Epithelial cell of prostate (primary cell): ENCODE measurements at regions not wholly inside any gene's neighbourhood (a gene's known extent, or its start where the extent isn't known, plus 50 kb on each side); places are given as distances from the start of the nearest gene placed in this dataset.

ENCODE experiments used
- DNase-seq: peaks from one replicate; pipeline ENCODE4 v3.0.0-alpha.2; 2011; ENCODE audit warnings: low read depth, low spot score
- H3K27ac ChIP-seq: fragments of 450-650 bp; 2 replicates; pipeline ENCODE4 v1.5.1; 2017; ENCODE audit warnings: mild to moderate bottlenecking

- peak overlapping the region; percentile 88 for H3K27ac ChIP-seq
- DNase-seq = peak; percentile 74
Observed at GRCh38 chr14:85234156-85235025, 295.6 kb upstream of the FLRT2 start.

DNA sequence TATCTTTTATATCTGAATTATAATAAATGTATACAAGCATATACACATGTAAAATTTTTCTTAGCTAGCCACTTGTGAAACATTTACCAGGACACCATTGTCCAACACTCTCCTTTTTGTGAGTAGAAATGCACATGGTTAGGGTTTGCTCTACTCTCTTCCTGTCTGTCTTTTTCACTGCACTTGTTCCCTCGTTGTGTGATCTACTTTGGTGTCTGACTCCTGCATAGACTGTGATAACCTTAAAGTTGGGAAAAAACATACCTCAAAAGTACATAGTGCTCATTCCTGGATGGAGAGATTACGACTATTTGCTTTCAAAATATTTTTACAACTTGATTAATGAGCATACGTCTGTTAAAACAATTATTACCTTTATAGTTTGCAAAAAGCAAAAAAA, 294.1 kb upstream of the FLRT2 start:
- H3K27ac ChIP-seq = no peak overlapping the region
- no peak for DNase-seq

- no peak for DNase-seq
- no peak overlapping the region for H3K27ac ChIP-seq
Observed at GRCh38 chr14:85236296-85236695, 293.6 kb upstream of the FLRT2 start.

DNA sequence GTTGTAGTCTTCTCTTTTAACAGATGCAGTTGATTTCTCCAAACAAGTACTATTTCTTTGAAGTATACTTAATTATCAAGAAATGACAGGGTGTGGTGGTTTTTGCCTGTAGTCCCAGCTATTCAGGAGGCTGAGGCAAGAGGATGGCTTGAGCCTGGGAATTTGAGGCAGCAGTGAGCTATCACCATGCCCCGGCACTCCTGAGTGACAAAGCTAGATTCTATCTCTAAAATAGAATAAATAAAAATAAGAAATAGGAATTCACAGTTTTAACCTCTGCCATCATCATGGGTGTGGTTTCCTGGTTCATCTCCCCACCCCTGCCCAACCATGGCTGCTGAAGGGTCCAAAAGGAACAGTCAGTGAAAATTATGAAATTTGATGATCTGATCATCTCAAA, 290.2 kb upstream of the FLRT2 start:
- no peak overlapping the region for H3K27ac ChIP-seq

DNA sequence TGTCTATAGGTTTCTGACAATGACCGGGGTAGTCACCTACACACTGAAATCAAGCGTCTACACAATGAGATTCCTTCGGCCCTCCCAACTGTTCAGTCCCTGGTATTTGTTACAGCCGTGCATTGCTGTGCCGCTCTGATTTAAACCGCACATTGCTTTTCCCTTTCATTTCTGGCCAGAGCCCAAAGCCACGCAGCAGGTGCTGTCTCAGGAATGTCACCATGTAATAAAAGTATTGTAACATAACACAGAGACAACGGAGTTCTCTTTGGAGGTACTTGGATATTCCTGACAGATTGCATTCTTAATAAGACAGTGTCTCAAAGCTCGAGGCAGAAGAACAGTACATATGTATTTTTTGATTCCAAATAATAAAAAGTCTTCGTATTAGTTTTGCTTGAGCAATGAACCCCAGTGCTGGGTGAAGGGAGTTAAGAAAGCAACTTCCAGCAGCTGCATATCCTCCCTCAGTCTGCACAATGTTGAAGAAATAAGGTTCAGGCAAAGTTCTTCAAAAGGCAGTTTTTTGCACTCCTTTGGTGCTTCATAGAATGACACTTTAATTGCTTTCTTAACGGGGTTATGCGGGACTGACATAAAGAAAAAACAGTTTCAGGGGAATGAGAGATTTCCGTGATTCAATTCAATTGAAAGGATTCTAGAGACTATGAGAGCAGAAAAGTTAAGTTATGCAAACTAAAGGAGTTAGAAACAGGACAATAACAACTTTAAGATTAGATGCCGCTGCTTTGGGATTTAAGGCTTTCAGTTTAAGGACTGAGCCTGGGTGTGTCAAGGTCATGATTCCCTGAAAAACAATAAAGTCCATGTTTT, 288.7 kb upstream of the FLRT2 start:
- no peak overlapping the region for H3K27ac ChIP-seq
- no peak for DNase-seq

More for the DNA sequence above, 290.2 kb upstream of the FLRT2 start:
- no peak for DNase-seq

GRCh38 chr14:85242666-85243065, 287.3 kb upstream of the FLRT2 start:
- no peak overlapping the region for H3K27ac ChIP-seq
- DNase-seq = no peak

DNA sequence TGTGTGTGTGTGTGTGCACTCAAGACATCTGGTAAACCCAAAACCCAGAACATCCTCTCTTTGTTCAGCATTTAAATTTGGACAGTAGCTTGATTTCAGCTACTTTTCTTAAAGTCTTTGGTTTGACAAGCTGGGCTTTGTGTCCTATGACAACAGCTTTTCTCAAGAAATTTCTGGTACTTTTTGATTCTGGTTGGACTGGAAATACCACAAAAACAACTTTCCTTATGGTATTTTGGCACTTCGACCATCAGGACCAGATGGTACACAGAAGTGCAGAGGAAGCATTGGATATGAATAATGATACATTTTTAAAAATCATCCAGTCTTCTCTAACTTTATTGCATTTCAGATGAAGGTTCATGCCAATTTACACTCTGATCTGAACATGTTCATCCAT, 286.6 kb upstream of the FLRT2 start:
- DNase-seq = no peak
- no peak overlapping the region for H3K27ac ChIP-seq

- no peak for DNase-seq
- no peak overlapping the region for H3K27ac ChIP-seq
Observed at GRCh38 chr14:85247071-85247470, 282.9 kb upstream of the FLRT2 start.

DNA sequence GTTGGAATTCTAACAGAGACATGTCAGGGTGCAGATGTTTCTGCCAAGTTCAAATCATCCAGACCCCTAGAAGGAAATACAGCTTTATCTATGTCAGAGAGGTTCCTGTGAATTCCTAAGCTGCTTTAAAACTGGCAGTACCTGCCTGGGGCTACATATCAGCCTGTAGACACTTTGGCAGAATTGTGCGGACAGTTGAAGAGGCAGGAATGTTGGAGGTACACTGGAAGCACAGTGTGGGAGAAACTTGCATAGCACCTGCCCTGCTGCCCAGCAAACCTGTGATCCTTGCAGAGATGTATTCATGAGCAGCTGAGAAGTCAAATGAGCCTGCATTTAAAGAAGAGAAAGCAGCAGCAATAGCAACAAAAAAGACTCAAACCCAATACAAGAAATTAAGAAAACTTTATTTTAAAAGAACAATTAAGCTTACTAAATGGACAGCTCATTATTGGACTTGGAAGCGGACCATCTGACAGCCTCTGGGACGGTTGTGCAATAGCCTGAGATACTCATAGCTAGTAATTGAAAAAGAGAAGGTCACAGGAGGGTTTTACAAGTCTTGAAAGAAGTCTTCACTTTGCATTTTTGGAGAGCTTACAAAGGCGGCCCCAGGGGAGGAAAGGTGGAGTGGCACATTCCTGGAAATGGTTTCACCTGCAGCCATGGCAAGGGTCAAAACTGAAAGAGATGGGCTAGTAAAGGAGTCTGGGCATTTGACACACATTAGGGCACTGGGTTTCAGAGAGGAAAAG, 280.9 kb upstream of the FLRT2 start:
- H3K27ac ChIP-seq = no peak overlapping the region
- DNase-seq = no peak

DNA sequence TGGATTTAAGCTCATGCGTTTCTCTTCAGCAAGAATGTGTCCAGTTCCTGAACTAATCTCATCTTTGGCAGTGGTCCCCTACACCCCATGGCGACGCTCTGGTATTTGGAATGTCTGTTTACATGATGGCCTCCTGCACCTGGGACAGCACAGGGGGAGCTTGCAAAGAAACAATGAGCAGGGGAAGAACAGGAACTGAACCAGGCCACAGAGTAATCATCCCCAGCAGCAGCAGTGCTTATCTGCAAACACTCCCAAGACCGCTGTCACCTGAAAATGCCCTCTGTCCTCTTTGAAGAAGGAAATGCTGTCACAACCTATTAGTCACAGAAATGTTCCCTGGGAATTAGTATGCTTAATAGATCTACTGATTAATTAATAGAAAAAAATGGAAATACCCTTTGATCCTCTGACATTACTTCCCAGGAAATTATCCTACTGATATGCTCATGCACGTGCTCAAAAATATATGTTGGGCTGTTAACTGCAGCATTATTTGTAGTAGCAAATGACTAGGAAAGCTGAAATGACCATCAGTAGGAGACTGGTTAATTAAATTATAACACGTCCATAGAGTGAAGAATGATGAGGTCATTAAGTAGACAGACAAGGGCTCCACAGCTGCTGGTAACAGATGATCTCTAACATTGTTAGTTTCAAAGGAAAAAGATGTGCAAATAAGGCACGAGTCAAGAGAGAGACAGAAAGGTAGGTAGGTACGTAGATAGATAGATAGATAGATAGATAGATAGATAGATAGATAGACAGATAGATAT, 279.3 kb upstream of the FLRT2 start:
- DNase-seq = no peak
- H3K27ac ChIP-seq = no peak overlapping the region

DNA sequence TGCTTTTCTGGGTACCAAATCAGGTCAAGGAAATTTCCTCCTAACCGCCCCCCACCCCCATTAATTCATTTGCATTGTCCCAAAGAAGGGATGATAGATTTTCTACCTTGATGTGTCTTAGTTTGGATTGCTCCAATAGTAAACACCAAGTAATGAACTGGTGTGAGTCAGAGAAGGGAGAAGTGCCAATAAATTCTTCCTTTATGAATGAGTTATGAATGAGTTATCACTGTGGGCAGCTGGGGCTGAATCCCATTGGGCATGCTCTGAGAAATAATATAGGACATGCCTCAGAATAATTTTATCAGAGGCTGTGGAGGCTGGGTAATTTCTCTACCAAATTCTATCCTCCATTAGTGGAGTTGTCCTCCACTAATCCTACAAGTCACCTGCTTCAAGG, 277.9 kb upstream of the FLRT2 start:
- no peak overlapping the region for H3K27ac ChIP-seq
- DNase-seq = peak; percentile 45

GRCh38 chr14:85254711-85255110, 275.2 kb upstream of the FLRT2 start:
- no peak for DNase-seq
- no peak overlapping the region for H3K27ac ChIP-seq

DNA sequence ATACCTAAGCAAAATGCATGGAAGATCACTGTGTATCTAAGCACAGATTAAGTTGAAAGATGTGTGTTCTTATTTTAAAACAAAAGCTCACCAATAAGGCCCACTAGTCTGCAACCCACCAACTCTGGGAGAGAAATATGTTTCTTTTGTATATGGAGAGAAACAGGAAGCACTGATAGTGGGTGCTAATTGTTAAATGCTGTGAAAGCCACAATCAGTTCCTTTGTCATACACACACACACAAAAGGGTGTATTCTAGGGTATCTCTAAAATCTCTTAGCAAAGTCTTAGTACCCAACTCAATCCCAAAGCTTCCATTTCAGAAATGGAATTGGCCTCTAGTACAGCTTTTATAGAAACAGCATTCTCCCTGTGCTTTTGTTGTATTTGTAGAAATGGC, 272.7 kb upstream of the FLRT2 start:
- DNase-seq = no peak
- no peak overlapping the region for H3K27ac ChIP-seq

- no peak for DNase-seq
- no peak overlapping the region for H3K27ac ChIP-seq
Observed at GRCh38 chr14:85263916-85264675, 265.8 kb upstream of the FLRT2 start.

DNA sequence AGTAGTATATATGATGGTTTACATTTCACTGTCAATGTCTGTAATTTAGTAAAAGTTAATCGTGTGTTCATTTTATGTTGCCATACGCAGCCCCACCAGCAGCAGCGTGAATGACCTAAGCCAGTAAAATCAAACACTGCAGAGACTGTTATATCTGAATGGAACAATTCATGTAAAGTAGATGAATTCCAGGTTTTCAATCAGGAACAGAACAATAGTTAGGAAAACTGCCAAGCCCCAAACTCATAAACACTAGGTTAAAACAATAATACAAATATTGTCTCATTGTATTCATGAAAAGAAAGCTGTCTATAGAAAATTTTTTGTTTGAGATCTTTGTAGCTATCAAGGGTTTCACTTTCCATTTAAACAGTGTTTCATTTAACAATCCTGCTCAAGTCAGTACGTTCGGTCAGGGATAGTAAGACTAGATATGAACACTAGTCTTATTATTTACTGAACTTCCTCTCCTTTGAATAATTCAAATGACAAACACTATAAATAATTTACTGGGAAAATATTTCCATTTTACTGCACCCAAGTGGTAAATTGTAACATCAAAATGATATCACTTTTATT, 256.8 kb upstream of the FLRT2 start:
- DNase-seq = no peak

DNA sequence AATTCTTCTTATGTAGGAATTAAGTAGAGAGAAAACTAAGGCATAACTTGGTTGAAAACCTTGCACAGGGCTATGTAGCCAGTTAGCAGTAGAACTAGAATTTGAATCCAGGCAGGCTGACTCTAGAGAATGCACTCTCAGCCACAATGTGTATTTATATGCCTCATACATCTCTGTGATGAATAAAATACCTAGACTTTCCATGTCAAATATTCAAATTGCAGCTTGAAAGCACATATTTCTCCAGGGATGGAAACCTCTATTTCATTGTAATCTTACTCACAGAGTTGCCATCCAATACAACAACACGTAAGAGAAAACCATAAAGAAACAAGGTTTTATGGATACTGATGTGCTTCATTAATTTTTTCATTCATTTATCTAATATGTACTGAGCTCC, 256.0 kb upstream of the FLRT2 start:
- H3K27ac ChIP-seq = no peak overlapping the region
- no peak for DNase-seq

More for the DNA sequence above, 256.8 kb upstream of the FLRT2 start:
- H3K27ac ChIP-seq = no peak overlapping the region

DNA sequence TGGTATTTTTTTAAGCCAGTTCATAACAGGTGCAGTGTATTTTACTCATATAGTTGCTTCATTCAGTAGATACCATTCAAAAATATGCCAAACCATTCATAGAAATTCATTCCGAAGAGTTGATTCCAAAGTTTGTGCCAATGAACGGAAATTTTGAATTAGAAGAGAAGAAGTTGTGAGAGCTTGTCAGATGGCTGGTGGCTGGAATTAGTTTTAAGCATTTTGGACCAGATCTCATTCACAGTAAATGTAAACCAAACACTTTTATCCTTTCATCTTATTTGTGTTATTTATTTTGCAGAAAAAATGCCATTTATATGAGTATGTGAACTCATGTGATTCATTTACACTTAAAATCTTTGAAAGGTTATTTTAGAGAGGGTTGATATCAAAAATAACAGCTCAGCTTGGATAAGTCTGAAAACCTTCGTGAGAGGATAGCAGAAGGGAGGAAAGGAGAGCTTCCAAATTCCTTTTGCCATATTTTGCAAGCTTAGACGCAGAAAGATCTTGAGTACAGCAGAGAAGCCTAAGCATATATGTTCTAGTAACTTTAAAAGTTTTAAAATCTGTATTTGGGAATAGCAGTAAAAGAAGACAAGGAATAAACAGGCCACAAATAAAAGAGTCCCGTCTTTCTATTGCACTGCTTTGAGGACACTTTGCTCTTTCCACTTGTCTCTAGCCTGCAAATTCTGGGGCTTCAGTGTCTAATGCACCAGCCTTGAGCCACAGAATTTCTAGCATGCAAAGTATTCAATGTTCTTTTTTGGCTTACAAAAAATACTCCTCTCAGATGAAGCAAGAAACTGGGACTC, 253.6 kb upstream of the FLRT2 start:
- DNase-seq = no peak

GRCh38 chr14:85276979-85277228, 253.0 kb upstream of the FLRT2 start:
- no peak for DNase-seq
- H3K27ac ChIP-seq = no peak overlapping the region

More for the DNA sequence above, 253.6 kb upstream of the FLRT2 start:
- H3K27ac ChIP-seq = no peak overlapping the region
